Hepatocyte (in vitro differentiated cells): ENCODE measurements at regions not wholly inside any gene's neighbourhood (a gene's known extent, or its start where the extent isn't known, plus 50 kb on each side); places are given as distances from the start of the nearest gene placed in this dataset.

Experiments
- EZH2 ChIP-seq: fragments of 200-600 bp; sonication (generic); IDR thresholded peaks from 2 replicates; pipeline ENCODE4 v1.6.1; 2016; ENCODE audit warnings: antibody characterized with exemption, mild to moderate bottlenecking, borderline replicate concordance
- EZH2phosphoT487 ChIP-seq: fragments of 200-600 bp; sonication (generic); IDR thresholded peaks from one replicate; pipeline ENCODE4 v1.6.1; 2018; ENCODE audit warnings: antibody characterized with exemption, mild to moderate bottlenecking, low read depth, moderate library complexity; ENCODE audit not compliant: unreplicated experiment, severe bottlenecking
- TF ChIP-seq, protein P1 (sequence below): fragments of 200-600 bp; sonication (generic); IDR thresholded peaks from 2 replicates; pipeline ENCODE4 v1.5.1; 2016; ENCODE audit warnings: antibody characterized with exemption, mild to moderate bottlenecking; ENCODE audit not compliant: poor library complexity

DNA sequence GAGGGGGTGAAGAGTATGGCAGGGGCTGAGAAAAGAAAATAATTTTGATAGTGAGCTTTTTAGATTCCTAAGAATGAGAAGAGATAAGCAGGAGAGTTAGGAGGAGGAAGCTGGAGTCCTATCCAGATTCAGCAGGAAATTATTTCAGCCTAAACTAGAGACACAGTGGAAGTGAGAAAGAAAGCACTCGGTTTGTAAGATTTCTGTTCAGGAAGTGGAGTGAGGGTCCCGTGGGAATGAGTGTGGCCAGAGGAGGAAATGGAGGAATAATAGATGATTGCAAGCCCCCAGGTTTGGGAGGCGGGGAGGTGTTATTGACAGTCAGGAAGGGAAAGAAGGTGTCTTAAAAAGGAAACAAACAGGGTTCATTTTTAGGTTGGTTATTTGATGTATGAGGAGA lies 84.8 kb upstream of the NRP1 start:
- TF ChIP-seq, protein P1, sequence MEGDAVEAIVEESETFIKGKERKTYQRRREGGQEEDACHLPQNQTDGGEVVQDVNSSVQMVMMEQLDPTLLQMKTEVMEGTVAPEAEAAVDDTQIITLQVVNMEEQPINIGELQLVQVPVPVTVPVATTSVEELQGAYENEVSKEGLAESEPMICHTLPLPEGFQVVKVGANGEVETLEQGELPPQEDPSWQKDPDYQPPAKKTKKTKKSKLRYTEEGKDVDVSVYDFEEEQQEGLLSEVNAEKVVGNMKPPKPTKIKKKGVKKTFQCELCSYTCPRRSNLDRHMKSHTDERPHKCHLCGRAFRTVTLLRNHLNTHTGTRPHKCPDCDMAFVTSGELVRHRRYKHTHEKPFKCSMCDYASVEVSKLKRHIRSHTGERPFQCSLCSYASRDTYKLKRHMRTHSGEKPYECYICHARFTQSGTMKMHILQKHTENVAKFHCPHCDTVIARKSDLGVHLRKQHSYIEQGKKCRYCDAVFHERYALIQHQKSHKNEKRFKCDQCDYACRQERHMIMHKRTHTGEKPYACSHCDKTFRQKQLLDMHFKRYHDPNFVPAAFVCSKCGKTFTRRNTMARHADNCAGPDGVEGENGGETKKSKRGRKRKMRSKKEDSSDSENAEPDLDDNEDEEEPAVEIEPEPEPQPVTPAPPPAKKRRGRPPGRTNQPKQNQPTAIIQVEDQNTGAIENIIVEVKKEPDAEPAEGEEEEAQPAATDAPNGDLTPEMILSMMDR: no peak
- TF ChIP-seq EZH2phosphoT487: no peak
- no peak for TF ChIP-seq EZH2
